Vagina (tissue), 2 donors: ENCODE measurements at regions not wholly inside any gene's neighbourhood (a gene's known extent, or its start where the extent isn't known, plus 50 kb on each side); places are given as distances from the start of the nearest gene placed in this dataset.

Experiments
- DNase-seq, 2 donors: peaks; one replicate each; pipeline ENCODE4 v3.0.0-alpha.2; 2017; ENCODE audit errors: extremely low spot score in 2 of 2
- H3K27ac ChIP-seq: fragments of 200-600 bp; sonication (generic); one replicate; pipeline ENCODE4 v1.5.1; 2019
- H3K27me3 ChIP-seq: fragments of 200-600 bp; sonication (generic); one replicate; pipeline ENCODE4 v1.5.1; 2019
- H3K36me3 ChIP-seq, 2 donors: fragments of 200-600 bp; sonication (generic); one replicate each; pipeline ENCODE4 v1.5.1; 2017 to 2019
- H3K4me1 ChIP-seq: fragments of 200-600 bp; sonication (generic); one replicate; pipeline ENCODE4 v1.5.1; 2019
- H3K4me3 ChIP-seq, 2 donors: fragments of 200-600 bp; sonication (generic); 1 replicate in 1 of 2; 2 replicates in 1 of 2; pipeline ENCODE4 v1.5.1; 2016 to 2019
- H3K9me3 ChIP-seq: fragments of 200-600 bp; sonication (generic); one replicate; pipeline ENCODE4 v1.5.1; 2019
- CTCF ChIP-seq, 3 experiments: fragments of 450-650 bp in 2 of 3; fragments of 200-600 bp in 1 of 3; sonication (generic) in 1 of 3; IDR thresholded peaks; one replicate each; pipeline ENCODE4 v1.5.1; 2017 to 2019; ENCODE audit warnings: antibody characterized with exemption in 3 of 3, mild to moderate bottlenecking in 2 of 3, moderate library complexity in 2 of 3
- POLR2A ChIP-seq, 2 donors: fragments of 450-650 bp; IDR thresholded peaks; one replicate each; pipeline ENCODE4 v1.6.1; 2017; ENCODE audit warnings: antibody characterized with exemption in 2 of 2, mild to moderate bottlenecking in 2 of 2, moderate library complexity in 2 of 2
- POLR2AphosphoS5 ChIP-seq, 2 donors: sonication (generic); formaldehyde crosslinking; IDR thresholded peaks; one replicate each; pipeline ENCODE4 v1.9.0; 2017; ENCODE audit warnings: antibody characterized with exemption in 2 of 2, mild to moderate bottlenecking in 2 of 2, low read depth in 1 of 2; ENCODE audit not compliant: insufficient read depth in 1 of 2
- intact Hi-C: fragments of 100-400 bp; cut with DNase I; formaldehyde crosslinking; loops from one replicate; pipeline ENCODE4 v1.15.1; 2023

- Histone ChIP-seq H3K4me3 (no peak overlapping the region), H3K9me3 (no peaks in the 10 kb centered on the region), H3K4me1 (no peaks in the 10 kb centered on the region), H3K27ac (no peak overlapping the region), H3K27me3 (no peaks in the 10 kb centered on the region), H3K36me3 (no peaks in the 10 kb centered on the region)
- no peak for TF ChIP-seq CTCF (IDR thresholded peaks at IDR 0.05)
- intact Hi-C loops, result no loop called here
- peak in 1 of 2 donors; percentile 54 for DNase-seq
These were observed 143.3 kb downstream of the CYP26B1 start for GRCh38 chr2:72004201-72004915.

DNA sequence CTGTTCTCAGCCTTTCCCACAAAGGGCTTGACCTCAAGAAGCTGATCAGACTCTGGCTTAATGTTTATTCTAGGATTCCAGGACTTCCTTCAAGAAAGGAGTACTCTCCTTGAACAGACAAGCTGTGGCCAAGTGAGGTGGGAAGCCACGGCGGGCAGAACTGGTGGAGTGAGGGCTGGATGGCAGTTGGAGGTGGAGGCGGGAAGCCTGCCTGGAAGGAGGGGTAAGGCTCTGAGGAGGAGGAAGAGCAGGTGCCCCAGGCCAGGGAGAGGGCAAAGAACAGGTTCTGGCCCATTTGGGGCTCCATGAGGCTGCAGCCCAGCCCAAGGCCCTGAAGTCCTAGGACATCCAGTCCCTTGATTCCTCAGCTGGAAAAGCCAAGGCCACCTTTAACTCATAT, 143.9 kb downstream of the CYP26B1 start:
- H3K36me3 ChIP-seq, result no peaks in the 10 kb centered on the region
- H3K4me1 ChIP-seq, result no peaks in the 10 kb centered on the region
- no peak overlapping the region for H3K4me3 ChIP-seq
- H3K9me3 ChIP-seq, result no peaks in the 10 kb centered on the region
- H3K27me3 ChIP-seq, result no peaks in the 10 kb centered on the region
- DNase-seq, result peak in 1 of 2 donors; percentile 72
- TF ChIP-seq POLR2A (IDR thresholded peaks at IDR 0.05) (no peak), CTCF (IDR thresholded peaks at IDR 0.05) (no peak), POLR2AphosphoS5 (IDR thresholded peaks at IDR 0.05; ENCODE audit: insufficient read depth in 1 of 2, low read depth in 1 of 2) (no peak)
- intact Hi-C loops, result no loop called here
- no peak overlapping the region for H3K27ac ChIP-seq

GRCh38 chr2:72003124-72003523, 144.5 kb downstream of the CYP26B1 start:
- intact Hi-C loops, result no loop called here
- TF ChIP-seq POLR2A (IDR thresholded peaks at IDR 0.05) (no peak), CTCF (IDR thresholded peaks at IDR 0.05) (no peak), POLR2AphosphoS5 (IDR thresholded peaks at IDR 0.05; ENCODE audit: insufficient read depth in 1 of 2, low read depth in 1 of 2) (no peak)
- H3K9me3 ChIP-seq, result no peaks in the 10 kb centered on the region
- no peaks in the 10 kb centered on the region for H3K4me1 ChIP-seq
- peak in 1 of 2 donors; percentile 25 for DNase-seq
- H3K27ac ChIP-seq, result no peak overlapping the region
- no peaks in the 10 kb centered on the region for H3K27me3 ChIP-seq
- H3K36me3 ChIP-seq, result no peaks in the 10 kb centered on the region
- no peak overlapping the region for H3K4me3 ChIP-seq

GRCh38 chr2:72001937-72002690, 145.5 kb downstream of the CYP26B1 start:
- Histone ChIP-seq H3K4me1 (no peaks in the 10 kb centered on the region), H3K9me3 (no peaks in the 10 kb centered on the region), H3K36me3 (no peaks in the 10 kb centered on the region), H3K27me3 (no peaks in the 10 kb centered on the region), H3K27ac (no peak overlapping the region), H3K4me3 (no peak overlapping the region)
- peak in 1 of 2 donors; percentile 54 for DNase-seq
- intact Hi-C loops, result no loop called here
- TF ChIP-seq POLR2AphosphoS5 (IDR thresholded peaks at IDR 0.05; ENCODE audit: insufficient read depth in 1 of 2, low read depth in 1 of 2) (no peak), CTCF (IDR thresholded peaks at IDR 0.05) (no peak)

GRCh38 chr2:72000110-72000509, 147.6 kb downstream of the CYP26B1 start:
- peak in 1 of 2 donors; percentile 37 for DNase-seq
- Histone ChIP-seq H3K36me3 (no peaks in the 10 kb centered on the region), H3K9me3 (no peaks in the 10 kb centered on the region), H3K27me3 (no peaks in the 10 kb centered on the region), H3K4me1 (no peaks in the 10 kb centered on the region), H3K4me3 (no peak overlapping the region), H3K27ac (no peak overlapping the region)
- TF ChIP-seq POLR2AphosphoS5 (IDR thresholded peaks at IDR 0.05; ENCODE audit: insufficient read depth in 1 of 2, low read depth in 1 of 2) (no peak), POLR2A (IDR thresholded peaks at IDR 0.05) (no peak), CTCF (IDR thresholded peaks at IDR 0.05) (no peak)
- intact Hi-C loops, result no loop called here
